NB4 (cell line): ENCODE measurements at regions not wholly inside any gene's neighbourhood (a gene's known extent, or its start where the extent isn't known, plus 50 kb on each side); places are given as distances from the start of the nearest gene placed in this dataset.

Experiments used
- MYC ChIP-seq: IDR thresholded peaks from 2 replicates; pipeline ENCODE4 v1.6.1; 2011; ENCODE audit warnings: low read depth, low read length
- POLR2A ChIP-seq: IDR thresholded peaks from 2 replicates; pipeline ENCODE4 v1.6.1; 2011; ENCODE audit warnings: mild to moderate bottlenecking; ENCODE audit not compliant: insufficient read length; ENCODE audit errors: extremely low read depth
- TF ChIP-seq, protein P1 (sequence below): IDR thresholded peaks from one replicate; pipeline ENCODE4 v1.5.1; 2012; ENCODE audit warnings: low read depth, low read length
- TF ChIP-seq, protein P2 (sequence below): IDR thresholded peaks from 2 replicates; pipeline ENCODE4 v1.6.1; 2011; ENCODE audit warnings: low read depth, low read length

DNA sequence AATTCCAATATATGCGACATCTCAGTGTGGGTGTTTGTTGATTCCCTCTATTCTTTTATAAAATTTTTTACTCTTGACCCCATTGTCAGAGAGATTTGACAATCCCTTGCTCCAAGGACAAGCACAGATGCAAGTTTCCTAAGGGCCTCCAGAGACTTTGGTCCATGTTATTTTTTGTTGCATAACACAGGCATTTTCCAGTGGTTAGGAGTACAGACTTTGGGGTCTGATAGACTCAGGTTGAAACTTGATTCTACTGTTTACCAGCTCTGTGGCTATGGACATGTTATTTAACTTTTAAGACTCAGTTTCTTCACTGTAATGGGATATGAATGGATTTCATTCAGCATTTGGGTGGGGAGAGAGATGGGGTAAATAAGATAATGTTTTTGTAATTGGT lies 361.3 kb downstream of the ENC1 start:
- TF ChIP-seq POLR2A = no peak
- TF ChIP-seq, protein P1, sequence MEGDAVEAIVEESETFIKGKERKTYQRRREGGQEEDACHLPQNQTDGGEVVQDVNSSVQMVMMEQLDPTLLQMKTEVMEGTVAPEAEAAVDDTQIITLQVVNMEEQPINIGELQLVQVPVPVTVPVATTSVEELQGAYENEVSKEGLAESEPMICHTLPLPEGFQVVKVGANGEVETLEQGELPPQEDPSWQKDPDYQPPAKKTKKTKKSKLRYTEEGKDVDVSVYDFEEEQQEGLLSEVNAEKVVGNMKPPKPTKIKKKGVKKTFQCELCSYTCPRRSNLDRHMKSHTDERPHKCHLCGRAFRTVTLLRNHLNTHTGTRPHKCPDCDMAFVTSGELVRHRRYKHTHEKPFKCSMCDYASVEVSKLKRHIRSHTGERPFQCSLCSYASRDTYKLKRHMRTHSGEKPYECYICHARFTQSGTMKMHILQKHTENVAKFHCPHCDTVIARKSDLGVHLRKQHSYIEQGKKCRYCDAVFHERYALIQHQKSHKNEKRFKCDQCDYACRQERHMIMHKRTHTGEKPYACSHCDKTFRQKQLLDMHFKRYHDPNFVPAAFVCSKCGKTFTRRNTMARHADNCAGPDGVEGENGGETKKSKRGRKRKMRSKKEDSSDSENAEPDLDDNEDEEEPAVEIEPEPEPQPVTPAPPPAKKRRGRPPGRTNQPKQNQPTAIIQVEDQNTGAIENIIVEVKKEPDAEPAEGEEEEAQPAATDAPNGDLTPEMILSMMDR = no peak
- TF ChIP-seq, protein P2, sequence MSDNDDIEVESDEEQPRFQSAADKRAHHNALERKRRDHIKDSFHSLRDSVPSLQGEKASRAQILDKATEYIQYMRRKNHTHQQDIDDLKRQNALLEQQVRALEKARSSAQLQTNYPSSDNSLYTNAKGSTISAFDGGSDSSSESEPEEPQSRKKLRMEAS = no peak
- no peak for TF ChIP-seq MYC
